OCI-LY7 (cell line): ENCODE measurements at regions not wholly inside any gene's neighbourhood (a gene's known extent, or its start where the extent isn't known, plus 50 kb on each side); places are given as distances from the start of the nearest gene placed in this dataset.
"Not testable (repeated sequence)": the region's sequence is repeated elsewhere in the genome, so short reads cannot be mapped to it uniquely, and the experiment has no call there.

ENCODE experiments used
- EZH2phosphoT487 ChIP-seq: fragments of 200-600 bp; sonication (generic); IDR thresholded peaks from 2 replicates; pipeline ENCODE4 v1.6.1; 2018; ENCODE audit warnings: low read depth, borderline replicate concordance, mild to moderate bottlenecking, mixed run types, antibody characterized with exemption, low read length, moderate library complexity, mixed read lengths
- TF ChIP-seq, protein P1 (sequence below): fragments of 200-600 bp; sonication (generic); conservative IDR thresholded peaks from 2 replicates; pipeline ENCODE4 v1.5.1; 2014; ENCODE audit warnings: mild to moderate bottlenecking, antibody characterized with exemption, low read length, moderate library complexity, mixed read lengths

DNA sequence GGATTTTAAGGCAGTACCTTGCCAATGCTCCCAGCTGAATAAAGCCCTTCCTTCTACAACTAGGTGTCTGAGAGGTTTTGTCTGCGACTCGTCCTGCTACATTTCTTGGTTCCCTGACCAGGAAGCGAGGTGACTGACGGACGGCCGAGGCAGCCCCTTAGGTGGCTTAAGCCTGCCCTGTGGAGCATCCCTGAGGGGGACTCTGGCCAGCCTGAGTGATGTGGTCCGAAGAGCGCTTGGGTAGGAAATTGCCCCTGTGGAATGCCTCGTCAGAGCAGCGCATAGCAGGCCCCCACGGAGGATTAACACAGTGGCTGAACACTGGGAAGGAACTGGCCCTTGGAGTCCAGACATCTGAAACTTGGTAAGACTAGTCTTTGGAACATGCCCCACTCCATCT lies 210.9 kb upstream of the CNTN3 start:
- TF ChIP-seq, protein P1, sequence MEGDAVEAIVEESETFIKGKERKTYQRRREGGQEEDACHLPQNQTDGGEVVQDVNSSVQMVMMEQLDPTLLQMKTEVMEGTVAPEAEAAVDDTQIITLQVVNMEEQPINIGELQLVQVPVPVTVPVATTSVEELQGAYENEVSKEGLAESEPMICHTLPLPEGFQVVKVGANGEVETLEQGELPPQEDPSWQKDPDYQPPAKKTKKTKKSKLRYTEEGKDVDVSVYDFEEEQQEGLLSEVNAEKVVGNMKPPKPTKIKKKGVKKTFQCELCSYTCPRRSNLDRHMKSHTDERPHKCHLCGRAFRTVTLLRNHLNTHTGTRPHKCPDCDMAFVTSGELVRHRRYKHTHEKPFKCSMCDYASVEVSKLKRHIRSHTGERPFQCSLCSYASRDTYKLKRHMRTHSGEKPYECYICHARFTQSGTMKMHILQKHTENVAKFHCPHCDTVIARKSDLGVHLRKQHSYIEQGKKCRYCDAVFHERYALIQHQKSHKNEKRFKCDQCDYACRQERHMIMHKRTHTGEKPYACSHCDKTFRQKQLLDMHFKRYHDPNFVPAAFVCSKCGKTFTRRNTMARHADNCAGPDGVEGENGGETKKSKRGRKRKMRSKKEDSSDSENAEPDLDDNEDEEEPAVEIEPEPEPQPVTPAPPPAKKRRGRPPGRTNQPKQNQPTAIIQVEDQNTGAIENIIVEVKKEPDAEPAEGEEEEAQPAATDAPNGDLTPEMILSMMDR, result not testable (repeated sequence)
- TF ChIP-seq EZH2phosphoT487, result not testable (repeated sequence)
